GM19043 (cell line): ENCODE measurements at regions not wholly inside any gene's neighbourhood (a gene's known extent, or its start where the extent isn't known, plus 50 kb on each side); places are given as distances from the start of the nearest gene placed in this dataset.

ENCODE experiments used
- ATAC-seq: cut with Tn5 transposase; IDR thresholded peaks from one replicate; pipeline ENCODE4 v1.9.1; 2021; ENCODE audit warnings: low read depth; ENCODE audit not compliant: unreplicated experiment

DNA sequence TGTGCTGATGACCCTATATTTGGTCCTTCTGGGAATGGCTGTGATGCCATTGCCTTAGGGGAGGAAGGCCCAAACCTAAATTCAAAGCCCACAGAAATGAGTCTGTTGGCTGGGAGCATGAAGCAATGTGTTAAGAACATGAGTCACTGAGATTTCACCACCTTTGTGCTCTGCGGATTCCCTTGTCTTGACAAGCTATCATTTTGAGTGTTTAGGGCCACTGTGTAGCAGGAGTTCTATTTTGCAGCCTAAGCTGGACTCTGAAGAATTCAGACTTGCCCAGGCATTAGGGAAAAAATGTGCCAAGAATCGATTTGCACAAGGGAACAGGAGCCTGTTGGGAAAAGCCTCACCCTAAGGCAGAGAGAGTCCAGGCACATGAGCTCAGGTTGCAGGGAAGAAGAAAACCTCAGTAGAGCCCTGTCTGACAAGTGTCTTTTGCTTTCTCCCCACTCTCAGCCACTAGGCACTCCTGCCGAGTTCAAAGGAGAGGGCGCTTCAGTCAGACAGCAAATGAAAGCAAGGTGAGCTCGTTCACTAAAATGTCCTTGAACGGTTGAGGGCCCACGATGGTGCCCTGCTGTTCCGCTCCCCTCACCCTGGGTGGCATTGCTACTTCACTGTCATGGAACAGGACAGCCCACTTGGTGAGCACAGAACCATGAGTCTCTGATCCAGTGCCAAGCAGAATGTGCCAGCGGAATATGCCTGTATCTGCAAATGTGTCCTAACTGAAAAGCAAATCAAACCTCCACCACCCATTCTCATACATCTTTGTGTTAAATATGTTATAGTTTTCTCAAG is 93.6 kb downstream of the PRLHR start:
- ATAC-seq = no peak

DNA sequence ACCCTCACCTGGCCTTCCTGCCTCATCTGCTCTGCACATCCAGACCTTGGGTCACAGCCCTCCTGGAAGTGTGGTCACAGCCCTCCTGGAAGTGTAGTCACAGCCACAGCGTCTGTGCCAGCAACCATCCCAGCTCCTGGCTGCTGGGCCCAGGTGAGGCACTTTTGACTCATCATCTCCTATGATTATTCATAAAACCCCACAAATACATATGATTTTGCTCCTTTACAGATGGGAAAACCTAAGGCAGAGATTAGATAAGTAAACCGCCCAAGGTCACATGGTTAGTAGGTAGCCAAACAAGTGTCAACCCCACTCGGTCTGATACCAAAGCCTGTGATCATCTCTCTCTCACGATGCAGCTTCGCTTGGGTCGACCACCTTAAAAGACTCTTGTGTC is 94.3 kb downstream of the PRLHR start:
- no peak for ATAC-seq

DNA sequence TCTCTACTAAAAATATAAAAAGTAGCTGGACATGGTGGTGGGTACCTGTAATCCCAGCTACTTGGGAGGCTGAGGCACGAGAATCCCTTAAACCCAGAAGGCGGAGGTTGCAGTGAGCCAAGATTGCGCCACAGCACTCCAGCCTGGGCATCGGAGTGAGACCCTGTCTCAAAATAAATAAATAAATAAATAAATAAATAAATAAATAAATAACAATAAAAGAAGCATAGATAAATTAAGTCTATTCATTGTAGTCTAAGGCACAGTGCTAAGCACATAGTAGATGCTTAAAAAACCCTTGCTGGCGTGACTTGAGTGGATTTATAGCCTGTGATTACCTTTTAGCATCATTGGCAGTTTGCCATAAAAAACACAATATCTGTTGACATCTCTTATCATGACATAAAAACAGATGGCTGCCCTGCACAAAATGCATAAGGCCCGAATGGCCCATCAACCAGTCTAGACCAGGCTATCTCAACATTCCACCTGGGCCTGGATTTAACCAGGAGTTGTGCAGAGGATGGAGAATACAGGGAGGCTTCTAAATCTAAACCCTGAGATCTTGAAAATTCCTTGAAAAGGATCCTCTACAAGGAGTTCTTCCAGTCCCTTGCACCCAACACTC is 94.9 kb downstream of the PRLHR start:
- ATAC-seq = no peak

DNA sequence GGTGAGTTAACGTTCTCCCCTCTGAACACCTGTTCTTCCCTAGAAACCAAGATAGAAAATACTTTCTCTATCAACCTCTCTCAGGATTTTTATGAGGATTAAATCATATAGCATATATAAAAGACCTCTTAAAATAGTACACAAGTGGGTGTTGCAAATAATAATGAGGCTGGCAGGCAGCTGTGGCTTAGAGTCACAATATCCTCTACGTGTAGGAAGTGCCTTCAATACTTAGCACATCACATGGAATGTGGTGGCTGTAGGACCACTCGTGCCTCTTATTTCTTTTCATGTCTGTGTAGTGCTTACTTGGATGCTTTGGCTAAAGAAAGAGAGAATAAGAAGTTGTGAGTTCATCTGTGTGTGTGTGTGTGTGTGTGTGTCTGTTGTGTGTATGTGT is 96.3 kb downstream of the PRLHR start:
- no peak for ATAC-seq

DNA sequence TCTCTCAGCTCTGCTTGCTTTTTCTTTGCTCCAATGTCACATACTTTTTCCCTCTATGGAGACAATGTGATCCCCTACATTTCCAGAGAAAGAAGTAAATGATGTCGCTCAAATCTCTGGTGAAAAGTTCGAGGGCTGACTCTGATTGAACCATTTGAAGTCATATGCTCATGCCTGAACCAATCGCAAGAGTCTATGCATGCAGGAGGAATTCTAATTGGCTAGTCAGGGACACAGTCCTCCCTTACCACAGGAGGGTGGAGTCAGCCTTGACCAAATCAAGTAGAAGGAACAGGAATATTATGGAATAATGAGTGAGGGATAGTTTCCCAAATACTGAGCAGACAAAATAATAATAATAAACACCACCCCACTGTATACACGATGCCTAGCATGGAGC is 96.8 kb downstream of the PRLHR start:
- ATAC-seq = no peak

DNA sequence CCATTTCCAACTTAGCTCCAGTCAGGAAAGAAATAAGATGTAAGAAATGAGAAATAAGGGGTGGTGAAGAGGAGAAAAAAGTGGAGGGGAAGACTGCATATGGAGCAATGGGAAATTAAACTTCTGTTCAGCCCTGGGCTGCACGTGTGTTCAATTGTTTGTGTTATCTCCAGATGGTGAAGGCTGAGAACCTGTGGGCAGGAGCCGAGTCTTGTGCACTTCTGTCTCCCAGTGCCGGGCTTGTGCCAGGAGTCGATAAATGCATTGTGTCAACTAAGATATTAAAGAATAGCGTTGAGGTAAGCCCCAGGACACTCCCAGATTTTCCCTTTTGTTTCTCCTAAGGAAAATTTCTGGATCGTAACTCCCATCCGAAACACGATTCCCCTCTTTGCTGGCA is 98.2 kb downstream of the PRLHR start:
- no peak for ATAC-seq

DNA sequence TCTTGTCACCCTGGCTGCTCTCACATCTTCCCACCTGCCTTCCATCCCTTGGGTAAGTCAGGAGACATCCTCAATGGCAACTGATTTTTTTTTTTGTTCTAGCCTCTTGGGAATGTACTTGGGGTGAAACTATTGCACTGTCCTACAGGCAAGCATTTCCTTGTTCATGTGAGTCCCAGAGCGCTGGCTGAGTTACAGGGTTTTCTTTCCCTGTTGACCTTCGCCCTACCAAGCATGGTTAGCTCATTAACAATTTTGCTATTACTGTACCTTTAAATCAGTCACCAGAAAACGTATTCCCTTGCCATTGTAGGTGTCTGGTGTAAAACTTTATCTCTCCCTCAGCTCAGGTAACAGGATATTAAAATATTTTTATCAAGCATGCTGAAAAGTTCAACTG is 98.9 kb downstream of the PRLHR start:
- ATAC-seq = no peak

DNA sequence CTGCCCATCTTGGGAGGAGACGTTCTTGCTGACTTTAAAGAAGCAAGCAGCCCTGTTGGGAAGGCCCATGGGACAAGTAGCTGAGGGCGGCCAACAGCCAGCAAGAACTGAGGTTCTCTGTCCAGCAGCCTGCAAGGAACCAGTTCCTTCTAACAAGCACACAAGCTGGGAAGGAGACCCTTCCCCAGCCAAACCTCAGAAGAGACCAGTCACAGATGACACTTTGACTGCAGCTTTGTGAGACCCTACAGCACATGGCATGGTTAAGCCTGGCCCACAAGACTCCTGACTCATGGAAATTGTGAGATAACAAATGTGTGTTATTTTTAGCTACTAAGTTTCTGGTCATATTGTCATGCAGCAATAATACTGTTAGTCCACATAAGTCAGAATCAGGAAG is 99.9 kb downstream of the PRLHR start:
- no peak for ATAC-seq

DNA sequence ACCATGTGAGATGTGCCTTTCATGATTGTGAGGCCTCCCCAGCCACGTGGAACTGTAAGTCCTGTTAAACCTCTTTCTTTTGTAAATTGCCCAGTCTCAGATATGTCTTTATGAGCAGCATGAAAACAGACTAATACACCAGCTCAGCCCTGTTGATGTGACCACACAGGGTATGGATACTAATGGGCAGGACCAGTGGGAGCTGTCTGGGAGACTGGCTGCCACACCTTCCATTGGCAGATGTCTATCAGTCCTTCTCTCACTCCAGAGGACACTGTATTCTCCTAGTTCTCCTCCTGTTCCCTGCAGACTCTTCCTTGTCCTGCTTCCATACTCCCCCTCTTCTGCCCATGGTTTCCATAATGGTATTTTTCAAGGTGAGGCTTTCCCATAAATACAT is 104.4 kb downstream of the PRLHR start:
- ATAC-seq = no peak

DNA sequence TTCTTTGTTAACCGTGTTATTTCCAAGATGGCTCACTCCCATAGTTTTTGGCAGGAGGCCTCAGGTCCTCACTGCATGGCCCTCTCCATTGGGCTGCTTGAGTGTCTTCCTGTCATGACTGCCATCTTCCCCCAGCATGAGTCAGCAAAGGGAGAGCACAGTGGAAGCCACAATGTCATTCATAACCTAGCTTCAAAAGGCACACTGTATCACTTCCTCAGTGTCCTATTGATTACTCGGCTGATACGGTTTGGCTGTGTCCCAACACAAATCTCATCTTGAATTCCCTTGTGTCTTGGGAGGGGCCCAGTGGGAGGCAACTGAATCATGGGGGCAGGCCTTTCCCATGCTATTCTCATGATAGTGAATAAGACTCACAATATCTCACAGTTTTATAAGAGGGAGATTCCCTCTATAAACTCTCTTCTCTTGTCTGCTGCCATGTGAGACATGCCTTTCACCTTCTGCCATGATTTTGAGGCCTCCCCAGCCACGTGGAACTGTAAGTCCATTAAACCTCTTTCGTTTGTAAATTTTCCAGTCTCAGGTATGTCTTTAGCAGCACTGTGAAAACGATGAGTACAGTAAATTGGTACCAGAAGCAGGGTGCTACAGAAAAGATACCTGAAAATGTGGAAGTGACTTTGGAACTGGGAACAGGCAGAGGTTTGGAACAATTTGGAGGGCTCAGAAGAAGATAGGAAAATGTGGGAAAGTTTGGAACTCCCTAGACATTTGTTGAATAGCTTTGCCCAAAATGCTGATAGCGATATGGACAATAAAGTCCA is 106.5 kb downstream of the PRLHR start:
- ATAC-seq = no peak

DNA sequence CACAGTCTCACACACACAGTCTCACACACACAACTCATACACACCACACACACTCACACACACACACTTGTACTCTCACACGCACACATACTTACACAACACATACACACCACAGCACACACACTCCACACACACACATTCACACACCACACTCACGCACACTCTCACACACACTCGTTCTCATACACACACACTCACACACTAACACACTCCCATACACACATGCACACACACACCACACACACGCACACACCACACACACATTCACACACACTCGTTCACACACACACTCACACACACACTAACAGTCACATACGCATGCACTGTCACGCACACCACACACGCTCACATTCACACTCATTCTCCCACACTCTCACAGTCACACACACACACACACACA is 109.8 kb downstream of the PRLHR start:
- no peak for ATAC-seq

DNA sequence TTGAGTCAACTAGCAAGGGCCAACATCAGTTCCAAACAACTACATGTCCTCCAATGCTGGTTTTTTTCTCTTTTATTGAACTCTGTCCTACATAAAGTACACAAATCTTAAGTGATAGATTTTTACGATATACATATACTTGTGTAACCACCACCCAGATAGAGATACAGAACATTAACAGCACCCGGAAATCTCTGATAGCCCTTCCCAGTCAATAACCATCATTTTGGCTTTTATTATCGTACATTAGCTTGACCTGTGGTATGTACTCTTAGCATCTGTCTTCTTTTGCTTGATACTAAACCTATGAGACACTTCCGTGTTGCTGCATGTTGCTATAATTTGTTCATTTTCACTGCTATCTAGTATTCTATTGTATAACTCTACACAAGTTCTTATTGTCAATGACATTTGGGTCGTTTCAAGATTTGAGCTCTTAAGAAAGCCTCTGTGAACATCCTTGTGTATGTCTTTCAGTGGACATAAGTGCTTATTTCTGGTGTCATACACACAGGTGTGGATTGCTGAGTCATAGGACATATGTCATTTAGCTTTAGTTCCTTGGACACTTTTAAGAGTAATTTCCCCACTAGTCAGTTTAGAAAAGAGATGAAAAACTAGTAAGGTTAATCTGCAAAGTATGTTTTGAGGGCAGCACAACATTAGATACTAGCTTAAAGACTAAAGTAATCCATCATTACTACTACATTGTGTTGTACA is 111.1 kb downstream of the PRLHR start:
- ATAC-seq = no peak

DNA sequence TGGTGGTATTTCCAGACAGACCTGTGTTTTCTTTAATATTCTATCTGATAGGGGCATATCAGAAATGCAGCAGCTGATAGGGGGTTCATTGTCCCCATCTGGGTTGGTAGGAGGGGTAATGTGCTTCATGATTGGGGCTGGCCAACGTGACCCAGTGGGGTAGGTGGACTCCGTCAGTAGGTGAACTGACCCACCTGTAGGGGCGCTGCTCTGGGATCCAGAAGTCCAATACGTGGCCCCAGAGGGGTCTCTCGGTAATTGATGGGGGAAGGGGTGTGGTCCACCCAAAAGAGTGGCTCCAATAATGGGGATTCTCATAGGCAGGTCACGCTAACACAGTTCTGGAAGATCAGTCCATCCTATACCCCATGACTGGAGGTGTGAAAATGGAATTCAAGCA is 112.0 kb downstream of the PRLHR start:
- ATAC-seq = no peak

DNA sequence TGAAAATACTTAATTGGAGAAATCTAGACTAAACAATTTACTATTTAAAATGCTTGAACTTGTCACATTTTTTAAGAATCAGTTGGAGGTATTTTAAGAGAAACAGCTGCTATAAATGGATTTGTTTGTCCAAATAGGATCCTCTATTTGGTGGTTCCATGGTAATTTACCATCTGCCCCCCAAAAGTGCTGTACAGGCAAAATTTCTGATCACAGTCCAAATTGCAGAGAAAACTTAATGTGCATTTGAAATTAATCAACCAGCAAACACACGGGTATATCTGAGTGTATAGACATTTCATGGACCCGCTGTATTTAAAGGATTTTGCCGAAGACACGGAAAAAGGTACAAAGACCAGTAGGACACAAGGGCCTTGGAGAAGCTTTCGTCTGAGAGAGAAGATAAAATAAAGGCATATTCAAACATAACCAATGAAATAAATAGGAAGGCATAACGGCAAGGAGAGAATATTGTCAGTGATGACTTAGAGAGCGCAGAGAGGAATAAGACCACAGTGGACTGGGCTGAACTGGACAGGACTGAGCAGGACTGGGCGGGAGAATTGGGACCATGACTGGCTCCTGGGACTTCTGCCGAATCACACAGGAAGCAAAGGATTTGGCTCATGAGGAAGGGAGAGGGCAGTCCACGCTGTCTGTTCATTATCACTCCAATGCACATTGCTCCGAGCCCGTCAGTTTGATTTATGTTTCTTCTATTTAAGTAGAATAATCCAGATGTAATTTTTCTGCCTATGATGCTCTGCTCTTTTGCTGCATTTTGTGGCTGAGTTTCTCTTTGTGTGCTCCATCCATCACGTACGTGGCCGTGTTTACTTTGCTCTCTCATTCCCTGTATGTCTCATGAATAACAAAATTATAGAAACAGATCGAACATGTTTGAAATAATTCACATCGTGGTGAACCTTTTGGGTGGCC is 112.8 kb downstream of the PRLHR start:
- no peak for ATAC-seq

DNA sequence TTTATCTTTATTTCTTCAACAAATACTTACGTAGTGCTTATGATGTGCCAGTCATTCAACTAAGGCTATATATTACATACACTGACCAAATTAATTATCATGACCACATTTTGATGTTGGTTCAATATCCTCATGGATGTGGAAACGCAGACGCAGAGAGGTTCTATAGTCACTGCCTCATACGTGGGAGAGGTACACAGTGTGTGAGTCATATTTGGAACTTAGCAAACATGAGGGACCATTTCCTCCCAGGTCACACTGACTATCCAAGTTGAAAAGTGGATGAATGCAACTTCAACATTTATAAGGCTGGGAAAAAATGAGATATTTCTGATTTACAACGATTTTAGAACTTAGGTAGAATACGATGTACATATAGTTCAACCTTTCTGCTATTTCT is 113.6 kb downstream of the PRLHR start:
- no peak for ATAC-seq

DNA sequence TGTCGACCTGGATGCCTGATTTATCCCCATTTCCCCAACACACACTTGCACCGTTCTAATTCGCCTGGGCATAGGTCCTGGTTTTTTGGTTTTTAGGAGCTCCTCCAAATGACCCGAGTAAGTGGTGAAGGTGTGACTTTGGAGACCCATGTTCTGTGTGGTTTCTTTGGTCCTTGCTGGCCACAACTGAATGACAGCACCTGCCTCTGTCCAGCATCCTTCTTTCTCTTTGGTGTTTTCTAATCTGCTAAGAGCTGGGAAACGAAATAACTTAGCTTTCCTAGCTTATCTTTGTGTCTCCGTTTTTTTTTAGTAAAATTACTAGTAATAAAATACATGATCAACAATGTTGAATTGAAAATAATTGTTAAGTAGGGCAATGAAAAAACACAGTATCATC is 120.2 kb downstream of the PRLHR start:
- ATAC-seq = no peak

DNA sequence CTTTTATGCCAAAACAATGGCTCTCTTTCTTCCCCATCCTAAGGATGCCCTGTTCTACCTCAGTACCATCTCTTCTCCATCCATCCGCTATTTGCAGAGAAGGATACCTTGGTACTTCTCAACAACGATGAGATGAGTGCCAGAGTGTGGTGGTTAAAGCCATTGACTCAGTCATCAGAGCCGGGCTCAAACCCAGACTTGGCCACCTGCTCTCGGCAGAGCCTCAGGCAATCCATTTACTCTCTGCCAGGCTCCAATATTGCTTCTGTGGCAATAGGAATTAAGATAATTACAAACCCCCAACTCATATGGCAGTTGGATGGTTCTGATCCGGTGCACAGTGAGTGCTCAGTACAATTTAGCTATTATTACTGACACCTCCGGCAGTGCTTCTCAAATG is 121.3 kb downstream of the PRLHR start:
- no peak for ATAC-seq

DNA sequence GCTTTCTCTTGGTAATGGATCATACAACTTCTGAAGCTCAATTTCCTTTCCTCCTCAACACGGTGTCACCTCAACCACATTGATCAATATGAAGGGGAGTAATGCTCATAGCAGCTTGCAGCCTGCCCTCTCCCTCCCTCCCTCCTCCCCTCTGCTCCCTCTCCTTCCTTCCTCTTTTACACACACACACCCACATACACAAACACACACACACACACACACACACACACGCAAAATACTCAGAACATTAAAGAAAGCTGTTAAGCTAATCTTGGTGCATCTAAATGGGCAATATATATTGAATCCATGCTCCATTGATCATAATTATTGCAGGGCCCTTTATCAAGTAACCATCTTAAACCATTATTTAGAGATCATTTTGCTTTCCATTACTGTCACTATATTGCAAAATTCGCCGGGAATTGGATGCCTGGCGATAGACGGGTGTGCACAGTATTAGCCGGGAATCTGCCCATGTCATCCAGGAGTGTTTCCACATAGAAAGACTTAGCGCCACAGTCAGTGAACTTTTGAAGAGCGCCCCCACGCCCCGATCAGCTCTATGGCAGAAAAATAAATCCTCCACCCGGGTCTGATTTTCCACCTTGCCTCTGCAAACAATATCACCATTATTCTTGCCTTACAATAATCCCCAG is 122.0 kb downstream of the PRLHR start:
- no peak for ATAC-seq
